HG03060 (cell line): ENCODE measurements at regions not wholly inside any gene's neighbourhood (a gene's known extent, or its start where the extent isn't known, plus 50 kb on each side); places are given as distances from the start of the nearest gene placed in this dataset.
A peak's percentile ranks its signal among the peaks of the same experiment; 100 is the strongest.

Source experiments
- ATAC-seq: cut with Tn5 transposase; IDR thresholded peaks from one replicate; pipeline ENCODE4 v1.9.1; 2021; ENCODE audit warnings: low read depth, moderate number of reproducible peaks; ENCODE audit not compliant: unreplicated experiment

DNA sequence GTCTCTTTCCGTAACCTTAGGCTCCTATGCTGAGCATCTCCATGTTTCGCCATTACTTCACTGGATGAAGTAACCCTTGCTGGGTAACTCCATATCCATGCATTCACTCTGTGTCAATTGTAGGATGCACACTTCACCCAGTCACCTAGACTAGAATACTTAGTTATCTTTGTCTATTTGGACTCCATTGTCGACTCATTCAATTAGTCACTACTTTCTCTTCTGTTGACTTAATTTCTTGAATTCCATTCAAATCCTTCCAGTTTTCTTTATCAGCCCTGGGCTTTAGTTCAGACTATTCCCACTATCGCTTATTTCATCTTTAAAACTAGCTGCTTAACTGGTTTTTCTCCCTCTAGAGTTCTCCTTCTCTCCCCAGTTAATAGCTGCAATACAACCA lies 111.3 kb upstream of the TNS3 start:
- no peak for ATAC-seq

DNA sequence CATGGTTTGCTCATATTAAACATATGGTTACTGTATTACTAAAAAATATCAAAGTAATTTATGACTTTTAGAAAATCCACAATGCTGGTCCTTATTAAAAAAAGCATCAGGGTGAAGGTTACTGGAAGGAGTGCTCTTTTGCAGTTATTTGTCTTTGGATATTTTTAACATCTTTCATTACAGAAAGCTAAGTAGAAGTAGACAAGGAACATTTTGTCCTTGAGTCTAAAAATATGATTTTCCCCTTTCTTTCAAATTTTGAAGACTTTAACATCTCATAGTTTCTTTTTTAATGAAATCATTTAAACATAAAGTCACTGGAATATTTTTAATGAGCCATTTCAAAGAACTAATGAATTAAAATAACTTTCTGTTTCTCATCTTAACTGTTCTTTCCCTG lies 110.1 kb upstream of the TNS3 start:
- ATAC-seq, result no peak

DNA sequence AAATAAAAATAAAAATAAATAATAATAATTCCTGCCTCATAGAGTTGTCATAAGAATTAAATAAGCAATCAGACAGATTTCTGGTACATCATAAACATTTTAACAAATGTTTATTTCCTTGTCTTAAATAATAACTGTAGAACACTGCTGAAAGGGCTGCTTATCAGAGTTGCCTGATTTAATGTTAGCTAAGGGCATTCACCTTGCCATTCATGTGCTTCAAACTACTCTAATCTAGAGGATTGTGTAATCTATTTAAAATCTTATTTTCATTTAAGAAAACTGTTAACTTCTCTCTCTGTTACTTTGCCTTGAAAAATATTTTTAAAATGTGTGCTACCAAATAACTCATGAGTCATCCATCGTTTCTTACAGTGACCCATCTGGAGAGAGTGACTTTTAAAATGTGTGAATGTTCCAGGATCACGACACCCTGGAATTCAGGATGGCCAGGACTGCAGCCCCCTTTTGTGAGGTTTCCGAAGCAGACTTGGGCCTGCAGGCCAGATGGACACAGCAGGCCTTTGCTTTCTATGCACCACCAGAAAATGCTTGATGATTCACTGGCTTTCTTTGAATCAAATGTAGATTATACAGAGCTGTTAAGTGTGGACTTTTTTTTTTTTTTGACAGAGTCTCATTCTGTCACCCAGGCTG lies 109.1 kb upstream of the TNS3 start:
- ATAC-seq, result no peak

DNA sequence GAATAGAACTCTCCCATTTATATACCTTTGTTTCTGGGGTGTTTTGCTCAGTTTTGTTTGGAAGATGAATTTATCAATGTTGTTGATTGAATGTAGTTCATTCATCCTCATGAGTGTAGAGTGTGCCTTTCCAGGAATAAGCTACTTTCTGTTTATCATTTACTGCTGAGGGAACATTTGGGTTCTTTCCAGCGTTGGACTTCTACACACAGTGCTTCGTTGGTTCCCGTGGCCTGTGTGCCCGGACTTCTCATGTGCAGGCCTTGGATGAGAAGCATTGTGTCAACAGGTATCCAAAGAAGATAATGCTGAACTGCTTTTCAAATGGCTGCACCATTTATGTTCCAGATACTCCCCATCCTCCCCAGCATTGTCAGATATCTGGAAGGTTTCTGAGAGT lies 107.6 kb upstream of the TNS3 start:
- no peak for ATAC-seq

DNA sequence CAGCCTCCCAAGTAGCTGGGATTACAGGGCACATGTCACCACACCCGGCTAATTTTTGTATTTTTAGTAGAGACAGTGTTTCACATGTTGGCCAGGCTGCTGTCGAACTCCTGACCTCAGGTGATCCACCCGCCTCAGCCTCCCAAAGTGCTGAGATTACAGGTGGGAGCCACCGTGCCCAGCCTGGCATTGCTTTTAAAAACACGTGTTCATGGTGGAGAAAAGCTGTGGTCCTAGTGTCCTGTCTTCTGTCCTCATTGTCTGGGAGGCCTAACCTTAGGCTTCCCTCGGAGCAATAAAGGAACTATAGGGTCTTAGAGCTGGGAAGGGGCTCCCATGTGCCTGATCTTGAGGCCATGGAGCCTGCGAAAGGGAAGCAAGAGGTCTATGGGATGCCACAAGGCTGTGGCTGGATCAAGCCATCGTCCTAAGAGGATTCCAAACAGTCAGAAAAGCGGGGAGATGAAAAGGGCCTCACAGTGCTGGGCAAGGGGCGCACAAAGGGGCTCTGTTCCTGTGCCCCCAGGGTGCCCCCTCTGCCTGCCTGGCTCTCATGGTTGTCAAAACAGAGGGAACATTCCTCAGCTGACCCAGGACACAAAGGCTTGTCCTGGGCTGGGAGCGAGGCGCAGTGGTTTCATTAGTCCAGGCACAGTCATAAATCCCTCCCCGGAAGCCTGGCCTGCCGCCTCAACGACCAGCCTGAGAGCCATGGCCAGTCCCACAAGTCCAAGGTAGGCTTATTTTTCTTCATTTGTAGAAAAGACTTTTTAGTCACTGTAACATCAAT lies 106.6 kb upstream of the TNS3 start:
- ATAC-seq, result no peak

DNA sequence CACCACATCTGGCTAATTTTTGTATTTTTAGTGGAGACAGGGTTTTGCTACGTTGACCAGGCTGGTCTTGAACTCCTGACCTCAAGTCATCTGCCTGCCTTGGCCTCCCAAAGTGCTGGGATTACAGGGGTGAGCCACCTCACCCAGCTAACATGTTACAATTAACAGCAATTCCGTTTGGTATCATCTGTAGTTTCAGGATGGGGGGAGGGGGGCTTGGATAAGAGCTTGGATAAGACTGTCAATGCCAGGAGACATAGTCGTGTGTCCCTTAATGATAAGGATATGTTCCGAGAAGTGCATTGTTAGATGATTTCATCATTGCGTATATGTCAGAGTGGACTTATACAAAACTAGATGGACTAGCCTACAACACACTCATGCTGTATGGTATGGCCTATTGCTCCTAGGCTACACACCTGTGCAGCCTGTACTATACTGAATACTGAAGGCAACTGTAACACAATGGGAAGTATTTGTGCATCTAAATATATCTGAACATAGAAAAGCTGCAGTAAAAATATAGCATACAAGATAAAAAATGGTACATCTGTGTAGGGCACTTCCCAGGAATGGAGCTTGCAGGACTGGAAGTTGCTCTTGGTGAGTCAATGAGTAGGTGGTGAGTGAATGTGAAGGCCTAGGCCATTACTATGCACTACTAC lies 103.9 kb upstream of the TNS3 start:
- ATAC-seq, result no peak

DNA sequence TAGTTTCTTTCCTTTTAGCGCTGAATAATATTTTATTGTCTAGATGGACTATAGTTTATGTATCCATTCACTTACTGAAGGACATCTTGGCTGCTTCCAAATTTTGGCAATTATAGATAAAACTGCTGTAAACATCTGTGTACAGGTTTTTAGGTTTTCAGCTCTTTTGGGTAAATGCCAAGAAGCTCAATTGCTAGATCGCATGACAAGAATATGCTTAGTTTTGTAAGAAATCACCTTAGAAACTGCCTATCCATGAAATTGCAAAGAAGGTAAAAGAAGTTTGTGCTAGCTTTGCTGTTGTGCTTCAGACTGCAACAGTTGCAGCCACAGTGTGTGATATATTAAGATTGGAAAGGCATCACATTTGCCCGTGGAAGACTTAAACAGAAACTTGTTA lies 103.2 kb upstream of the TNS3 start:
- no peak for ATAC-seq

DNA sequence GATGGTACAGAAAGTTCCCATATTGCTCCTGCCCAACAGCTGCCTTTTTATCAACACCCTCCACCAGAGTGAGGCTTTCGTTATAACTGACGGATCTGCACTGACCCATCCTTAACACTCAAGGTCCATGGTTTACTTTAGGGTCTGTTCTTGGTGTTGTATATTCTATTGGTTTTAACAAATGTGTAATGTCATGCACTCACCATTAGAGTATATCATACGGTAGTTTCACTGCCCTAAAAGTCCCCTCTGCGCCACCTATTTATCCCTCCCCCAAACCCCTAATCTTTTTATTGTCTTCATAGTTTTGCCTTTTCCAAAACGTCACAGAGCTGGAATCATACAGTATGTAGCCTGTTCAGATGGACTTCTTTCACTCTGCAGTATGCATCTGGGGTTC lies 102.8 kb upstream of the TNS3 start:
- no peak for ATAC-seq

DNA sequence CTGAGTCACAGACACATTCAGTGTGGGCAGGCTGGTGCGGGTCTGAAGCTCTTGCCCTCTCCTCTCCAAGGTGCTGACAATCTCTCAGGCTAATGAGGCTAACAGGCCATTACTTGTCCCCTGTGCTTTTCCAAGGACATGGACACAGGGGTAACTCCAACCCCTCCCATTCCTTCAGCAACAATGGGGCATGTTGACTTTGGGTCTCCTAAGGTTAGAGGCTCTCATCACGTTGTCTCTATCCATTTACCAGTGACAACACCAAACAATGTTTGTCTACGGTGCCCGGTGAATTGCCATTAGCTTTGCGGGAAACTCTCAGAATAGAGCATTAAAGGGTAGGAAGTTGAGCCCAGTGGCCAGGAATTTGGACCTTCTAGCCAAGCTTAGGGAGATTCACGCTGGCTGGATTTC lies 101.6 kb upstream of the TNS3 start:
- ATAC-seq, result no peak

DNA sequence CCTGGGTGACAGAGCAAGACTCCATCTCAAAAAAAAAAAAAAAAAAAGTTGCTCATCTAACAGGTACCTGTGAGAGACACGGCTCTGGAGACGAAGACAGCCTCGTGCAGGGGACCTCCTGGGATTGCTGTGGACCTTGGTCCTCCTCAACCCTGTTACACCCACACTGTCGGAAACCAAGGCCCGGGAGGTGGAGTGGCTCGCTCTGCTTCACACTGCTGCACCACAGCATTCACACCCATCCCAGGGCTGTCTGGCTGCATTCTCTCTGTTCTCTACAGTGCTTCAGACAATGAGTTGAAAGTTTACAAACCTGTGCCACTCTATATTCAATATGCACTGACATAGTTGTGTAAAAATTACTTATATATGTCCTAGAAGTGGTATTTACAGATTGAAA lies 101.0 kb upstream of the TNS3 start:
- no peak for ATAC-seq

DNA sequence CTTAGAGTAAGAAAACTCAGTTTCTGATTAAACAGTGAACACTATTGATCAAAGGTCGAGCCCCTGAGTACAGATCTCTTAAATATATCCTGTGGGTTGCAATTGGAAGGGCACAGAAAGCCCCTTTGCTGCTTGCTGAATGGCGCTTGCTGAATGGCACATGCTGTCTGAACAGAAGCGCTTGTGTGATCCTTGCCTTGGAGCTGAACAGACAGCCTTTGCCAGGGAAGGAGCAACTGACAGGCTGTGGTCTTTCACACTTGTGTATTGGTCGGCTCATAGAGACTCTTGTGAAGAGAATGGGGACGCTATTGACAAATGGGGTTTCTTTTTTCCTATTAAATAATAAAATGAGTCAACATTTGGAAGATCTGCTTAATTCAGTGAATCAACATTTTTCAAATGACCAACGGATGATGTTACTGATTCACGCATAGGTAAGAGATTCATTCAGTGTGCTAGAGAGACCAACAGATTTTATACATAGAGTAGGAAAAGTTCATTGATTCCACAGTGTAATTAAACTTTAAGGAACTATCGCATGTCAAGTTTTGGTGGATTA lies 99.4 kb upstream of the TNS3 start:
- no peak for ATAC-seq

DNA sequence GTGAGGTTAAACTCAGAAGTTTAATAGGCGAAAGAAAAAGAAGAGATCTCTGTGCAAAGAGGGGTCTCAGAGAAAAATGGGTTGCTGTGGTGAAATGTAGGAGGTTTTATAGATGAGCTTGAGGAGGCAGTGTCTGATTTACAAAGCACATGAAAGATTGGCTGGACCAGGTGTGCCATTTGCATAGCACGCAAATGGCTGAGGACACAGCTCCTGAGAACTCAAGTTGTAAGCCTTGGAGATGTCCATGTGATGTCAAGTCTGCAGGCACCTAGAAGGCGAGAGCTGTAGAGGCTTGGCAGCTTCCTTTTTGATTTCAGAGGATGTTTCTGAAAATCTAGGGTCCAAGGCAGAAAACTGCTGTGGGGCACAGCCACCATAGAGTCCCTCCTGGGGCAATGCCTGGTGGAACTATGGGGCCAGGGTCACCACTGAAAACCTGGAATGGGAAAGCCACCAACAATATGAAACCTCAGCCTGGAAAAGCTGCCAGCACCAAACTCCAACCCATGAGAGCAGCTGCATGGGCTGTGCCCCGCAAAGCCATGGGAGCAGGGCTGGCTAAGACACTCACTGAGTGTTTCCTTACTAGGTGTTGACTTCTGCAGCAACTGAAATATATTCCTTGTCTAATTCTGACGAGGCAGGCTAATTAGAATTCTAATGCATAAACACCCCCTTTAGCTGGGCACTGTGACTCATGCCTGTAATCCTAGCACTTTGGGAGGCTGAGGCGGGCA lies 96.9 kb upstream of the TNS3 start:
- no peak for ATAC-seq

DNA sequence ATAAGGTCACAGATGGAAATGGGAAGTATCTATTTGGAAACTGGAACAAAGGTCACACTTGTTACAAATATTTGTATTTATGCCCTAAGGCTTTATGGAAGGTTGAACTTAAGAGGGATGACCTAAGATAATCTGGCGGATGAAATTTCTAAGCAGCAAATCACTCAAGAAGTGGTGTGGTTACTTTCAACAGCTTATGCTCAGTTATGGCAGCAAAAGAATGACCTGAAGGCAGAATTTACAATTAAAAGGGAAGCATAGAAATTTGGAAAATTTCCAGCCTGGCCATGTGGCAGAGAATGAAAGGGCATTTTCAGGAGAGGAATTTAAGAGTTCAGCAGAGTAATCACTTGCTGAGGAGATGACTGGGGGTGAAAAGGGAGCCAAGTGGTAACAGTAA lies 95.8 kb upstream of the TNS3 start:
- no peak for ATAC-seq

DNA sequence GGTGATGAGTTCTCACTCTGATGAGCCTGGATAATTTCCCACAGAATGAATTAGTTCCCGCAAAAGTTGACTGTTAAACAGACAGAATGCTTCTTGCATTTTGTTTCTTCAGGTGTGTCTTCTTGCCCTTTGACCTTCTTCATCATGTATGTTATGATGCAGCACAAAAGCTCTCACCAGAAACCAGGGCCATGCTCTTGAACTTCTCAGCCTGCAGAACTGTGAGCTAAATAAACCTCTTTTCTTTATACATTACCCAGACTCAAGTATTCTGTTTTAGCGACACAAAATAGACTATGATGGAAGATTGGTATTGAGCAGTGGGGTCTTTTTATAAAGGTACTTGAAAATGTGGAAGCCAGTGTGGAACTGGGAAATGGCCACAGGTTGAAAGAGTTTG lies 95.2 kb upstream of the TNS3 start:
- no peak for ATAC-seq

DNA sequence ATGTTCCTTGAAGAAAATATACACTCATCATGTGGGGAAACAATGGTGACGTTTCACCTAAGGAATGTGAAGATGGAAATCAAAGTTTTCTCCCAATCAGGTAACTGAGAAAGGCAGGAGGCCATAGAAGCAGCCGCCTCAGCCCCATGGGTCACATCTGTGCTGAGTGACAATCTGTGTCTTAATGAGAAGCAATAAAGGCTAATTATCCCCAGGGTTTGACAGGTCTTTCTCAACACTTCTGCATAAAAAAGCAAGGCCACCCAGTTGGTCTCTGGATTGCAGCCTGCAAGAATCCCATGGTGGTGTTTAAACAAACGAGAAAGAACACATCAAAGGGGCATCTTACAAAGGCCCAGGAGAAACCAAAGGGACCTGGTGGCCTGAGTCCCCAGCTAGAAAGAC lies 91.1 kb upstream of the TNS3 start:
- ATAC-seq, result no peak

DNA sequence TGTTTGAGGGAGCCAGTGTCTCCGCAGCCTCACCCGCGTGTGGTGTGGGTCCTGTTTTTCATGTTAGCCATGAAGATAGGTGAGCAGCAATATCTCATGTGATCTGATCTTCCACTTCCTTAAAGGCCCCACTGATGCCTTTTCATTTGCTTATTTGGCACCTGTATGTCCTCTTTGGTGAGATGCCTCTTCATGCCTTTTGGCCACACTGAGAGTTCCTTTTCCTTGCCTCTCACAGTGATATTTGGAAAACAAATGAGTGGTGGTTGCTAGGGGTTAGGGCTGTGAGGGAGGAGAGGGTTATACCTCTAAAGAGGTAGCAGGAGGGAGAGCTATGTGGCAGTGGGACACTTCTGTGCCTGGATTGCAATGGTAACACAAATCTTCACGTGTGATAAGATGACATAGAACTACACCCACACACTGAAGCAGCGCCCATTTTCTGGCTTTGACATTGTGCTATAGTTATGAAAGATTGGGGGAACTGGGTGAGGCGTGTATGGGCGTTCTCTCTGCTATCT lies 90.4 kb upstream of the TNS3 start:
- ATAC-seq, result no peak

DNA sequence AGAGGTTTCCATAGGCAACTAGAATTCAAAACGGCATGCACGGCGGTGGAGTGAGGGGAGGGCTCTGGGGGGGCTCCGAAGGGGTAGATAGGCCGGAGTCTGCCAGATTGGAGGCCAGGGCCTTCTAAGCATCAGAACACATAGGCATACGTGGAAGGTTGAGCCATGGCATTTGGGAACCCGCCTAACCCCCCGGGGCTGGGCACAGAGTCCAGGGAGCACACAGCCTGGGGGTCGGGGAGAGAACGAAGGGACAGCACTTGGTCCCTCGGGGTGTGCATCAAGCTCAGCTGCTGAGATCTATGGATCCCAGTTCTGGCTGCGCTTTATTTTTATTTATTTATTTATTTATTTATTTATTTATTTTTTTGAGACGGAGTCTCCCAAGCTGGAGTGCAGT lies 89.4 kb upstream of the TNS3 start:
- ATAC-seq, result no peak

DNA sequence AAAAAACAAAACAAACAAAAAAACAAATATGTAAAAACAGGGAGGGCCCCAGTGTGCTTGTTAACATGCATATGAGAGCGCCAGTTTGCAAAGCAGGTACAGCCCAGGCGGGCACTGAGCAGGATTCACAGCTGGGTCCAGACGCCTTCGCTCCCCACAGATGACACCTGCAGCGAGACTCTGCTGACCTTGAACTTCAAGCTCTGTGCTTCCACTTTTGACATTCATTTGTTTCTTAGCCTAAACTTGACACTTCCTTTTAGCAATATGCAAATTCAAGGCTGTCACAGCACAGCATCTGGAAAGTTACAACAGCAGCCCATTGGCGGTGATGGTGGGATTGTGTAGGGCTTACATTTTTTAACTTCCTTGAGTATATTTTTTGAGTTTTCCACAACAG lies 88.8 kb upstream of the TNS3 start:
- ATAC-seq, result peak; percentile 72

DNA sequence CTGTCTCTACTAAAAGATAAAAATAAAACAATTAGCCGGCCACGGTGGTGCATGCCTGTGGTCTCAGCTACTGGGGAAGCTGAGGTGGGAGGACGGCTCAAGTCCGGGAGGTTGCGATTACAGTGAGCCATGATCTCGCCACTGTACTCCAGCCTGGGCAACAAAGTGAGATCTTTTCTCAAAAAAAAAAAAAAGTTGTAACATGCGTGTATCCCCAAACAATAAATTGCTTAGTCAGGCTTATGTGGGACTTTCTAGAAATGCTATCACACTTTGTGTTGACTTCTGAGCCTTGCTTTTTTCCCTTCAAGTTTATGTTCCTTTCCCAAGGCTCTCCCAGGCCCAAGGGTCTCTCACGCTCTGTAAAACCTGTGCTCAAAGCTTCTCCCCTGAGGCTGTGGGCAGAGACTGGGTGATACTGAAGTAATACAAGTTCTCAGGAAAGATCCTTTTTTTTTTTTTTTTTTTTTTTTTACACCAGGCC lies 88.0 kb upstream of the TNS3 start:
- ATAC-seq, result no peak

DNA sequence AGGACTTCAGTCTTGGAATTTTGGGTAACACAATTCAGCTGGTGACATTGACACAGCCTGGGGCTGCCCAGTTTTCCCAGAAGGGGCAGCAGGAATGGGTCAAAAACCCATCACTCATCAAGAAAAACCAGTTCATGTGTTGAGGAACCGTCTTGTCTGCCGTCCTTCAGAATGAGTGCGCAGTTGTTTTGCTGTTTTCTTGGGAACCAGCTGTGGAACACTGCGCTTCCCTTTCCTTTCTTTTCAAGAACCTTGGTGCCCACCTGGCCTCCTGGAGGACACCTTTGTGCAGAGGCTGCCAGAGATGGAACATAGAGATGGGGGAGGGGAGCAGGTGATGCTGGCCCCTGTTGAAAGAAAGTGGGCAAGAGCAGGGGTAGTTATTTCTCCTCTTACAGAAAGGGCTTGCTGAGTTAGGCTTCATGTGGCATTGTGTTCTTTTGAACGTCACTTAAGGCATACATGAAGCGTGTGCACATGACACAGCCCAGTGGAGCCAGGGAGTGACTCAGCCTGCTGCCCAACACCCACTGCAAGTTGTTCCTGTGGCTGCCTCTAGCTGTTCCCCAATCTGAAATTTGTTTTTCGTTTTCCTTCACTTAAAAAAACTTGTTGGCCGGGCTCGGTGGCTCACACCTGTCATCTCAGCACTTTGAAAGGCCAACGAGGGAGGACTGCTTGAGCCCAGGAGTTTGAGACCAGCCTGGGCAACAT lies 87.4 kb upstream of the TNS3 start:
- peak; percentile 74 for ATAC-seq
